ENCODE measurements at regions not wholly inside any gene's neighbourhood (a gene's known extent, or its start where the extent isn't known, plus 50 kb on each side); places are given as distances from the start of the nearest gene placed in this dataset.

GRCh38 chr2:13227578-13227977 lies 510.8 kb downstream of the TRIB2 start:
- no peaks in the 10 kb centered on the region for H3K27me3 ChIP-seq
- TF ChIP-seq CTCF (IDR thresholded peaks at IDR 0.05), result no peak
- H3K27ac ChIP-seq, result no peak overlapping the region
- H3K4me1 ChIP-seq, result no peaks in the 10 kb centered on the region
- no peak overlapping the region for H3K4me3 ChIP-seq
- intact Hi-C loops (cut with DNase I; ENCODE audit: low total_unique reads), result no loop called here
- no peaks in the 10 kb centered on the region for H3K9me3 ChIP-seq
- H3K36me3 ChIP-seq, result no peaks in the 10 kb centered on the region
- no peak for DNase-seq

- H3K4me3 ChIP-seq, result no peak overlapping the region
- DNase-seq, result no peak
- H3K9me3 ChIP-seq, result no peaks in the 10 kb centered on the region
- no peak for TF ChIP-seq CTCF (IDR thresholded peaks at IDR 0.05)
- no peak overlapping the region for H3K27ac ChIP-seq
- H3K4me1 ChIP-seq, result no peaks in the 10 kb centered on the region
- no peaks in the 10 kb centered on the region for H3K27me3 ChIP-seq
- intact Hi-C loops (cut with DNase I; ENCODE audit: low total_unique reads), result no loop called here
- no peaks in the 10 kb centered on the region for H3K36me3 ChIP-seq
Observed at GRCh38 chr2:13230221-13230620, 513.5 kb downstream of the TRIB2 start.

- Histone ChIP-seq H3K9me3 (no peaks in the 10 kb centered on the region), H3K36me3 (no peaks in the 10 kb centered on the region), H3K4me1 (no peaks in the 10 kb centered on the region), H3K4me3 (no peak overlapping the region), H3K27me3 (no peaks in the 10 kb centered on the region), H3K27ac (no peak overlapping the region)
- no peak for DNase-seq
- intact Hi-C loops (cut with DNase I; ENCODE audit: low total_unique reads), result no loop called here
- TF ChIP-seq CTCF (IDR thresholded peaks at IDR 0.05), result no peak
Observed at GRCh38 chr2:13240061-13240460, 523.3 kb downstream of the TRIB2 start.

- intact Hi-C loops (cut with DNase I; ENCODE audit: low total_unique reads), result no loop called here
- no peaks in the 10 kb centered on the region for H3K9me3 ChIP-seq
- H3K4me1 ChIP-seq, result no peaks in the 10 kb centered on the region
- DNase-seq, result no peak
- H3K27me3 ChIP-seq, result no peaks in the 10 kb centered on the region
- no peak overlapping the region for H3K4me3 ChIP-seq
- no peak for TF ChIP-seq CTCF (IDR thresholded peaks at IDR 0.05)
- H3K27ac ChIP-seq, result no peak overlapping the region
- H3K36me3 ChIP-seq, result no peaks in the 10 kb centered on the region
Observed at GRCh38 chr2:13240789-13241487, 524.2 kb downstream of the TRIB2 start.

- intact Hi-C loops (cut with DNase I; ENCODE audit: low total_unique reads), result no loop called here
- H3K9me3 ChIP-seq, result no peaks in the 10 kb centered on the region
Observed at GRCh38 chr2:13252615-13253014, 535.9 kb downstream of the TRIB2 start.

More at GRCh38 chr2:13252615-13253014, 535.9 kb downstream of the TRIB2 start:
- no peak for DNase-seq
- no peaks in the 10 kb centered on the region for H3K36me3 ChIP-seq
- no peaks in the 10 kb centered on the region for H3K27me3 ChIP-seq
- no peak overlapping the region for H3K4me3 ChIP-seq
- no peak for TF ChIP-seq CTCF (IDR thresholded peaks at IDR 0.05)
- no peak overlapping the region for H3K27ac ChIP-seq
- no peaks in the 10 kb centered on the region for H3K4me1 ChIP-seq

Measured in tibial artery (tissue), 4 donors.